Epithelial cell of esophagus (primary cell): ENCODE measurements at regions not wholly inside any gene's neighbourhood (a gene's known extent, or its start where the extent isn't known, plus 50 kb on each side); places are given as distances from the start of the nearest gene placed in this dataset.

ENCODE experiments used
- DNase-seq: peaks from one replicate; pipeline ENCODE4 v3.0.0; 2010; ENCODE audit warnings: low read depth
- H3K4me3 ChIP-seq: 2 replicates; pipeline ENCODE4 v1.5.1; 2011; ENCODE audit warnings: mild to moderate bottlenecking, low read length, control low read depth
- CTCF ChIP-seq: IDR thresholded peaks from 2 replicates; pipeline ENCODE4 v1.5.1; 2011; ENCODE audit warnings: low read depth, mild to moderate bottlenecking, low read length, control low read depth, inconsistent platforms; ENCODE audit not compliant: insufficient read depth; ENCODE audit errors: missing control alignments

DNA sequence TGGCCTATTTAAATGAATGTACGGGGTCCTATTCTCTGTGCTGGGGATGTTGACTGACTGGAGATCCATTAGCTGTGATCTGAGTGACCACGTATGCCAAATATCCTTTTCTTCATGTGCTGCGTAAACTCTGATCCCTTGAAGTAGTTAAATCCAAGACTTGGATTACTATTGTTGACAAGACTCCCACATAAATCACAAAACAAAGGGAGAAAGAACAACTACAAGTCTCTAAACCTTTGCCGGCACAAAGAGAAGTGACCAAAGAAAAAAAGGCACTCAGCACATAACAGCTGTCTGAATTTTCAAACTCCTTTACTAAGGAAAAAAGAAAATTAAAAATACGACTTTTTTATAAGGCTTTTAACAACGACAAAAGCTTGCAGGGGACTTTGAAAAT, 559.9 kb upstream of the CDH8 start:
- no peak for DNase-seq
- TF ChIP-seq CTCF, result no peak
- no peak overlapping the region for H3K4me3 ChIP-seq

- DNase-seq, result no peak
- no peak for TF ChIP-seq CTCF
Observed at GRCh38 chr16:62586128-62586862, 550.1 kb upstream of the CDH8 start.

GRCh38 chr16:62585041-62585545, 548.9 kb upstream of the CDH8 start:
- no peak for DNase-seq
- H3K4me3 ChIP-seq, result no peak overlapping the region
- TF ChIP-seq CTCF, result no peak

More at GRCh38 chr16:62586128-62586862, 550.1 kb upstream of the CDH8 start:
- H3K4me3 ChIP-seq, result no peak overlapping the region

DNA sequence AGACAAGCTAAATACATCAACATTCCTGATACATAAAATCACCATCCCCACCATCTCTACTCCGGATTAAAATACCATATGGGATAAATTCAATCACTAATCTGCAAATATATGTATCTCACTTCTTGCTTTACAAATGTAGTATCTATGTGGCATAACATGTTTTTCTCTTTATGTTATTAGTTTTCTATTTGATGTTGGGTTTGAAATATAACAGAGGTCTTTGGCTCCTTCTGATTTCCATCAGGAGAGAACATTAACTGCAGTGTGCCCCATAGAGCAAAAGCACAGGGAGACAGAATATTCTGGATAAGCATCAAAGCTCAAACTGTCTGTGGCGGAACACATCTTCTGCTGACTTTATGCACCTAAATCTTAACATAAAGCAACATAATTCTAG, 547.2 kb upstream of the CDH8 start:
- no peak for DNase-seq
- H3K4me3 ChIP-seq, result no peak overlapping the region
- no peak for TF ChIP-seq CTCF

- DNase-seq, result no peak
- no peak for TF ChIP-seq CTCF
- H3K4me3 ChIP-seq, result no peak overlapping the region
Observed at GRCh38 chr16:62573466-62573865, 537.2 kb upstream of the CDH8 start.

DNA sequence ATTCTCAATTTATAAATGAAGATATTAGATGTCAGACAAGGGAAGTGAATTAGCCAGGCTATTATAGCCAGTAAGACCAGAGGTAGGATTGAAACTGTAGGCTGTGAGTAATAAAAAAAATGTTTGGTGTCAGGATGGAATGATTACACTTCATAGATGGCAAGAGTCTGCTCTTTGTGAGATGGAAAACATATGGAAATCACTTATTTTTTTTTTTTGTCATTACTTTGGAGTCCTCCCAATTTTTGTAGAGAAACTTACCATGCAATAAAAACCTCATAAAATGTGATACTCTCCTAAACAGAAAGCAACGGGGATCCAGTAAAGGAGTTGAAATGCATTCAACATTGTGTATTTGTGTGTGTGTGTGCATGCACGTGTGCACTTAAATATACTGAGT, 532.7 kb upstream of the CDH8 start:
- no peak overlapping the region for H3K4me3 ChIP-seq
- no peak for DNase-seq
- TF ChIP-seq CTCF, result no peak

DNA sequence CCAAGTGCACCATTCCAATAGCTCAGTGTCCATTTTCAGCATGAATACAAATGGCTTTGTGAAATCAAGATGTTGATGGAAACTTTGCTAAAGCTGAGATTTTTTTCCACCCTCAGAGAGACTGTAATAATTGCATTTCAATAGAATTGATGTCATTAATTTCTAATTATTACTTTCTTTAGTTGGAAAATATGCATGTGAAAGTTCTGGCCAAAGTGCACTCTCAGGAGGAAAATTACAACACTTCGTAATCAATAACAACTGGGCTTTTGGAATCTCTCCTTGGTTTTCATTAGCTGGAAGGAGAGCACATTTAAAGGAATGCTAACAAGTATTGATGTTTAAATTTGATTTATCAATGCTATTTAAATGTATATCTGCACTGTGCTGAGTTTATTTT, 529.5 kb upstream of the CDH8 start:
- no peak overlapping the region for H3K4me3 ChIP-seq
- no peak for TF ChIP-seq CTCF
- no peak for DNase-seq
